ENCODE measurements at regions not wholly inside any gene's neighbourhood (a gene's known extent, or its start where the extent isn't known, plus 50 kb on each side); places are given as distances from the start of the nearest gene placed in this dataset.

DNA sequence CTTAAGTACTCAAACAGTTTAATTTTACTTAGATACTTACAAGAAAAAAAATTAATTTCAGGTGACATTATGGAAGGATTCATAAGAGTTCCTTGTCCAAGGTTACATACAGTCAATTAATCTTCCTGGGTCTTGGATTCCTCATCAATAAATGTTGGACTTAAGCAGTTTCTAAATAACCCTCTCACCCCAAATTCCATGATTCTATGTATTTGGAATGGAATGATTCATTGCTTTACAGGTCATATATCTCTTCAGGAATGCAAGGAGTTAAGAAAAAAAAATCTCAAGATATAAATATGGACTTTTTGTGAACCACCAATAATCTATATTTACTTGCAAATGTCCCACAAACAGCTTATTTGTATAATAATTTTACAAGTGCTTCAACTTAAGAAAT lies 84.2 kb upstream of the BMP4 start:
- TF ChIP-seq CTCF (IDR thresholded peaks at IDR 0.05 in 8 of 11, conservative IDR thresholded peaks at IDR 0.05 in 3 of 11) (no peak), POLR2AphosphoS5 (IDR thresholded peaks at IDR 0.05) (no peak)

Data from spleen (tissue), 7 donors.